Transverse colon (tissue), 4 donors: ENCODE measurements at regions not wholly inside any gene's neighbourhood (a gene's known extent, or its start where the extent isn't known, plus 50 kb on each side); places are given as distances from the start of the nearest gene placed in this dataset.

Experiments
- DNase-seq: peaks from one replicate; pipeline ENCODE4 v3.0.0-alpha.2; 2019
- H3K27ac ChIP-seq, 4 donors: fragments of 200-600 bp; sonication (generic); 2 replicates each; pipeline ENCODE4 v1.5.1; 2016 to 2018; ENCODE audit warnings: inconsistent platforms in 4 of 4
- H3K27me3 ChIP-seq: fragments of 200-600 bp; sonication (generic); 2 replicates; pipeline ENCODE4 v1.5.1; 2017; ENCODE audit warnings: inconsistent platforms
- H3K36me3 ChIP-seq, 4 donors: fragments of 200-600 bp; sonication (generic); 2 replicates each; pipeline ENCODE4 v1.5.1; 2017 to 2019; ENCODE audit warnings: inconsistent platforms in 4 of 4
- H3K4me1 ChIP-seq, 4 donors: fragments of 200-600 bp; sonication (generic); 2 replicates each; pipeline ENCODE4 v1.5.1; 2017 to 2020; ENCODE audit warnings: inconsistent platforms in 4 of 4
- H3K4me3 ChIP-seq, 4 donors: fragments of 200-600 bp; sonication (generic); 1 replicate in 1 of 4; 2 replicates in 3 of 4; pipeline versions ENCODE4 v1.5.1 to v1.6.1; 2017 to 2019; ENCODE audit warnings: inconsistent platforms in 4 of 4
- H3K9me3 ChIP-seq, 2 donors: fragments of 200-600 bp; sonication (generic); 2 replicates each; pipeline ENCODE4 v1.5.1; 2017 to 2019; ENCODE audit warnings: inconsistent platforms in 2 of 2
- CTCF ChIP-seq, 5 experiments: fragments of 200-600 bp in 3 of 5; fragments of 450-650 bp in 2 of 5; sonication (generic) in 3 of 5; IDR thresholded peaks; 1 replicate in 2 of 5; 2 replicates in 3 of 5; pipeline ENCODE4 v1.5.1; 2016 to 2017; ENCODE audit warnings: antibody characterized with exemption in 5 of 5, inconsistent platforms in 3 of 5, mild to moderate bottlenecking in 2 of 5, moderate library complexity in 1 of 5
- EP300 ChIP-seq: sonication (generic); formaldehyde crosslinking; IDR thresholded peaks from one replicate; pipeline ENCODE4 v1.6.1; 2017; ENCODE audit warnings: antibody characterized with exemption, low read depth
- POLR2A ChIP-seq: fragments of 450-650 bp; IDR thresholded peaks from one replicate; pipeline ENCODE4 v1.6.1; 2016; ENCODE audit warnings: antibody characterized with exemption, mild to moderate bottlenecking, moderate library complexity
- POLR2AphosphoS5 ChIP-seq, 3 donors: sonication (generic); formaldehyde crosslinking; IDR thresholded peaks; one replicate each; pipeline ENCODE4 v1.6.1; 2016; ENCODE audit warnings: antibody characterized with exemption in 3 of 3
- WGBS, 2 donors: methylation state at CpG; one replicate each; pipeline ENCODE4 v1.1.5; 2018; ENCODE audit warnings: low coverage in 1 of 2; 5-methylcytosine and 5-hydroxymethylcytosine counted together
- in situ Hi-C, 4 donors: fragments of 200-750 bp; cut with MboI; loops; one replicate each; pipeline versions ENCODE4 v1.15.0 to v1.15.1; 2017; ENCODE audit warnings: low sequenced_read_pairs in 3 of 4, low pct_ligation_motif_present in 1 of 4, low pct_unique_long_range_greater_than_20kb in 1 of 4
- intact Hi-C: fragments of 100-400 bp; cut with DNase I; formaldehyde crosslinking; loops from one replicate; pipeline ENCODE4 v1.15.1; 2023; ENCODE audit warnings: low total_unique reads

DNA sequence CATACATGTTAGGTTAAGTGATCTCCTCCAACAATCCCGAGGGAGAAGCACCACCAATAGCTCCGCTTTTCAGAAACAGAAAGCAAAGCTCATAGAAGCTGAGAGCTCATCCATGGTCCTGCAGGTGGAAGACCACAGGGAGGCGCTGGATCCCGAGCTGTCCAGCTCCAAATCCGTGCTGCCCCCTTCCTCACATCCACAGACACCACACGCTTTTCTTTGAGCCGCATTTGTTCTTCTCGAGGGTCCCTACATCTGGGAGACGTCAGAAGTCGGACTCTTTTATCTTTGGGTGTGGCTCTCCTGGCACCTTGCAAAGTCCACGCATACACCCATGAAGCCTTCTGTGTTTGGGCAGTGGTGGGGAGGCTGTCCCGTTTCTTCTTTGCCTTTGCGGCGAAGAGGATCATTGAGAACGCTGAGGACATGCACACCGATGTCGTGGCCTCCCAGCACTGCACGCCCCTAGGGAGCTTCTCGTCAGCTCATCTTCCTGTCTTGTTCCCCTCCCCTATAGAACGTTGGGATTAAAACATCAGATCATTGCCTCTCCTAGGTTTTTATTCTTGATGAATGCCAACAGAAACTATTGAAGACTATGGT lies 184.8 kb downstream of the TEX29 start:
- TF ChIP-seq POLR2A (no peak), POLR2AphosphoS5 (IDR thresholded peaks at IDR 0.05) (no peak), CTCF (IDR thresholded peaks at IDR 0.05) (no peak)
- no peak for DNase-seq
- in situ Hi-C loops = no loop called here
- Histone ChIP-seq H3K36me3 (no peaks in the 10 kb centered on the region), H3K4me1 (no peaks in the 10 kb centered on the region), H3K27me3 (peaks cover 6% of the 10 kb centered on the region), H3K4me3 (no peak overlapping the region), H3K9me3 (no peaks in the 10 kb centered on the region), H3K27ac (no peak overlapping the region)
- intact Hi-C loops = no loop called here
- 44 to 61% methylated on average over 7 to 20 of the region's 20 CpGs for WGBS, 2 donors

- intact Hi-C loops (no loop called here), in situ Hi-C loops (no loop called here)
- Histone ChIP-seq H3K27ac (no peak overlapping the region), H3K9me3 (no peaks in the 10 kb centered on the region), H3K27me3 (peaks cover 6% of the 10 kb centered on the region), H3K4me3 (no peak overlapping the region), H3K4me1 (no peaks in the 10 kb centered on the region), H3K36me3 (no peaks in the 10 kb centered on the region)
- no peak for DNase-seq
- no peak for TF ChIP-seq POLR2AphosphoS5 (IDR thresholded peaks at IDR 0.05)
- TF ChIP-seq CTCF (IDR thresholded peaks at IDR 0.05) = no peak
- TF ChIP-seq POLR2A = no peak
- no peak for TF ChIP-seq EP300
- 72% methylated on average over 6 of the region's 6 CpGs; no CpG with 5 or more reads in 1 of the 2 donors for whole genome bisulfite sequencing, 2 donors
These were observed 185.7 kb downstream of the TEX29 start for GRCh38 chr13:111506125-111506524.

GRCh38 chr13:111506621-111507020 lies 186.2 kb downstream of the TEX29 start:
- Histone ChIP-seq H3K27me3 (peaks cover 6% of the 10 kb centered on the region), H3K36me3 (no peaks in the 10 kb centered on the region), H3K27ac (no peak overlapping the region), H3K9me3 (no peaks in the 10 kb centered on the region), H3K4me3 (no peak overlapping the region), H3K4me1 (no peaks in the 10 kb centered on the region)
- DNase-seq = no peak
- intact Hi-C loops (no loop called here), in situ Hi-C loops (no loop called here)
- WGBS, 2 donors = 69% methylated on average over 7 of the region's 7 CpGs; no CpG with 5 or more reads in 1 of the 2 donors
- TF ChIP-seq CTCF (IDR thresholded peaks at IDR 0.05) (no peak), POLR2A (no peak), EP300 (no peak), POLR2AphosphoS5 (IDR thresholded peaks at IDR 0.05) (no peak)

DNA sequence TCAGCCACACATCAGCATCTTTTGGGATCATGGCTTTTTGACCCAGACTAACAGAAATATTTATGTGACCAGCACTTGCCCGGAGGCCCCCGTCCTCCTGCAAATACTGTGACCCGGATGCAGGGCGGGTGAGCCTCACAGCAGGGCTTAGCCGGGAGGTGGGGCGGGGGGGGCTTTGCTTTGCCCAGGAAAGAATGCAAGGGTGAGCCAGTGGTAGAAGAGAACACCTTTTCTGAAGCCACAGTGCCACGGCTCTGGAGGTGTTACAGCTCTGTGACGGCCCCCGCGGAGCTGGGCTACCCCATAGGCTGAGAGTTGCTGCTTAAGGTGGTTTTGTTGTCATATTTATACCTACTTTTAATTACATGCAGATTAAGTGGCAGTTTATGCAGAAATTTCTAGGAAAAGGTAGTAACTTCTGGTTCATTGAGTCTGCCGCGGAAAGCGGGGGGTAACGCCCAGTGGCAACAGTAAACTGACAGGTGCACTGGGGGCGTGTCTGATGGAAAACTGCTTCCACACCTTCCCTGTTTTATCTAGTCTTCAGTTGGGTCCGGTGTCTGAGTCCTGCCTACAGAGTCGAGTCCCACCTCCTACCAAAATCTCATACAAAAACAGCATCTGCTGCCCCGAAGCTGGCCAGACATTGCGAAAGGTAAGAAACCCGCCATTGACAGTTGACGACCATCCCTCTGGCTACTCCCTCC lies 187.9 kb downstream of the TEX29 start:
- 79 to 80% methylated on average over 11 to 21 of the region's 21 CpGs for WGBS, 2 donors
- in situ Hi-C loops (no loop called here), intact Hi-C loops (no loop called here)
- no peaks in the 10 kb centered on the region for H3K4me1 ChIP-seq
- no peaks in the 10 kb centered on the region for H3K36me3 ChIP-seq
- no peak for TF ChIP-seq POLR2A
- no peak for TF ChIP-seq EP300
- no peak for TF ChIP-seq CTCF (IDR thresholded peaks at IDR 0.05)
- TF ChIP-seq POLR2AphosphoS5 (IDR thresholded peaks at IDR 0.05) = no peak
- H3K4me3 ChIP-seq = no peak overlapping the region
- no peak overlapping the region for H3K27ac ChIP-seq
- no peaks in the 10 kb centered on the region for H3K9me3 ChIP-seq
- H3K27me3 ChIP-seq = peaks cover 6% of the 10 kb centered on the region
- no peak for DNase-seq
